Peyer's patch (tissue), 4 donors: ENCODE measurements at regions not wholly inside any gene's neighbourhood (a gene's known extent, or its start where the extent isn't known, plus 50 kb on each side); places are given as distances from the start of the nearest gene placed in this dataset.

ENCODE experiments used
- POLR2A ChIP-seq, 2 donors: fragments of 450-650 bp; IDR thresholded peaks; one replicate each; pipeline ENCODE4 v1.5.1; 2017; ENCODE audit warnings: antibody characterized with exemption in 2 of 2, mild to moderate bottlenecking in 2 of 2, moderate library complexity in 2 of 2
- TF ChIP-seq, protein P1 (sequence below), 6 experiments: fragments of 450-650 bp in 4 of 6; fragments of 200-600 bp in 2 of 6; sonication (generic) in 1 of 6; IDR thresholded peaks; one replicate each; pipeline ENCODE4 v1.5.1; 2017 to 2019; ENCODE audit warnings: antibody characterized with exemption in 6 of 6, mild to moderate bottlenecking in 3 of 6, moderate library complexity in 1 of 6

GRCh38 chr9:23194281-23194680 is 631.8 kb downstream of the ELAVL2 start:
- TF ChIP-seq, protein P1, sequence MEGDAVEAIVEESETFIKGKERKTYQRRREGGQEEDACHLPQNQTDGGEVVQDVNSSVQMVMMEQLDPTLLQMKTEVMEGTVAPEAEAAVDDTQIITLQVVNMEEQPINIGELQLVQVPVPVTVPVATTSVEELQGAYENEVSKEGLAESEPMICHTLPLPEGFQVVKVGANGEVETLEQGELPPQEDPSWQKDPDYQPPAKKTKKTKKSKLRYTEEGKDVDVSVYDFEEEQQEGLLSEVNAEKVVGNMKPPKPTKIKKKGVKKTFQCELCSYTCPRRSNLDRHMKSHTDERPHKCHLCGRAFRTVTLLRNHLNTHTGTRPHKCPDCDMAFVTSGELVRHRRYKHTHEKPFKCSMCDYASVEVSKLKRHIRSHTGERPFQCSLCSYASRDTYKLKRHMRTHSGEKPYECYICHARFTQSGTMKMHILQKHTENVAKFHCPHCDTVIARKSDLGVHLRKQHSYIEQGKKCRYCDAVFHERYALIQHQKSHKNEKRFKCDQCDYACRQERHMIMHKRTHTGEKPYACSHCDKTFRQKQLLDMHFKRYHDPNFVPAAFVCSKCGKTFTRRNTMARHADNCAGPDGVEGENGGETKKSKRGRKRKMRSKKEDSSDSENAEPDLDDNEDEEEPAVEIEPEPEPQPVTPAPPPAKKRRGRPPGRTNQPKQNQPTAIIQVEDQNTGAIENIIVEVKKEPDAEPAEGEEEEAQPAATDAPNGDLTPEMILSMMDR (IDR thresholded peaks at IDR 0.05), result no peak
- no peak for TF ChIP-seq POLR2A (IDR thresholded peaks at IDR 0.05)
